ENCODE measurements at regions not wholly inside any gene's neighbourhood (a gene's known extent, or its start where the extent isn't known, plus 50 kb on each side); places are given as distances from the start of the nearest gene placed in this dataset.

DNA sequence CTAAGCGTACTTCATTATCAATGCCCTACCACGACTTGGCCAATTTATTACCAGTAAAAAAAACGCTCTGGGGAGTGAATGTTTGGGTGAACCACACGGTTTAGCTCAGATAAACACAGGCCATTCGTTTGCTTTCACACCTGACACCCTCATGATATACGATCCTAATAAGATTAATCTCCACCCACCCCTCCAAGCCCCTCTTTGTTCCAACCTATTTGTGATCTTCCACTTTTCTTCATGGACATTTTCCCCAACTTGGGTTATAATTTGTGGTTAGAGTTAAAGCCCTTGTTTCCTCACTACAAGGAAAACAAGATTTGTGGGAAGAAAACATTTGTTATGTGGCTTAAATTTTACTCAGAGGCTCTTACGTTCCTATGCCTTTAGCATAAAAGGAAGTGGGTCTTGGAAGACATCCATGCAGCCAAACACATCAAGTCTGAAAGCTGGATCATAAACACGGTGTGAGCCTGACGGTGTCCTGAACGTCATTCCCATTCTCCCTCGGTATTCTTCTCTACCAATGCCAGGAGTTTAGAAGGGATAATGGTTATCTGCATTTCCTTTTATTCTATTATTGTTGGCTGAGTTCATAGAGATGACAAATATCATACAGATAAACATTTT lies 518.9 kb downstream of the NR2F2 start:
- DNase-seq = no peak
- Mint-ChIP-seq H3K4me3 (ENCODE audit: unreplicated experiment) (no peak overlapping the region), H3K9me3 (ENCODE audit: unreplicated experiment) (no peaks in the 10 kb centered on the region), H3K27ac (ENCODE audit: unreplicated experiment) (no peak overlapping the region), H3K4me1 (ENCODE audit: low read depth, unreplicated experiment) (no peaks in the 10 kb centered on the region), H3K27me3 (ENCODE audit: unreplicated experiment) (no peaks in the 10 kb centered on the region), H3K36me3 (ENCODE audit: unreplicated experiment) (peaks cover 9% of the 10 kb centered on the region)
- TF ChIP-seq, protein P1, sequence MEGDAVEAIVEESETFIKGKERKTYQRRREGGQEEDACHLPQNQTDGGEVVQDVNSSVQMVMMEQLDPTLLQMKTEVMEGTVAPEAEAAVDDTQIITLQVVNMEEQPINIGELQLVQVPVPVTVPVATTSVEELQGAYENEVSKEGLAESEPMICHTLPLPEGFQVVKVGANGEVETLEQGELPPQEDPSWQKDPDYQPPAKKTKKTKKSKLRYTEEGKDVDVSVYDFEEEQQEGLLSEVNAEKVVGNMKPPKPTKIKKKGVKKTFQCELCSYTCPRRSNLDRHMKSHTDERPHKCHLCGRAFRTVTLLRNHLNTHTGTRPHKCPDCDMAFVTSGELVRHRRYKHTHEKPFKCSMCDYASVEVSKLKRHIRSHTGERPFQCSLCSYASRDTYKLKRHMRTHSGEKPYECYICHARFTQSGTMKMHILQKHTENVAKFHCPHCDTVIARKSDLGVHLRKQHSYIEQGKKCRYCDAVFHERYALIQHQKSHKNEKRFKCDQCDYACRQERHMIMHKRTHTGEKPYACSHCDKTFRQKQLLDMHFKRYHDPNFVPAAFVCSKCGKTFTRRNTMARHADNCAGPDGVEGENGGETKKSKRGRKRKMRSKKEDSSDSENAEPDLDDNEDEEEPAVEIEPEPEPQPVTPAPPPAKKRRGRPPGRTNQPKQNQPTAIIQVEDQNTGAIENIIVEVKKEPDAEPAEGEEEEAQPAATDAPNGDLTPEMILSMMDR (IDR thresholded peaks at IDR 0.05; ENCODE audit: partially characterized antibody, unreplicated experiment) = no peak

DNA sequence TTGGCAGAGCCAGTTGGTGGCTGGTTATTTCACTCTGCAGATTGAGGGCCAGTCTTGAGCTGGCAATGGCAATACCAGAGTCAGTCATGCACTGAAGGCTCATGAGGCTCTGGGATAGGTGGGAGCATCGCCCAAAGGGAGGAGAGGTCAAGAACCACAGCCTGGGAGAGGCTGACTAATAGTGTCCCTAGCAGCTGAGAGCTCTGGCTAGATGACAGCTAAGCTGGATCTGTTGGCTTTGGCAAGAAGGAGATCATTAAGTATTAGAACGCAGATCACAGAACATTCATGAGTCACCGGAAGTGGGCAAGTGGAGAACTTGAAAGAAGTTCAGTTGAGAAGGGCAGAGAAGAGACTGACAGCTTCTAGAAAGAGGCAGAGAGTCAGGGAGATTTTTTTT lies 521.1 kb downstream of the NR2F2 start:
- no peak for DNase-seq
- TF ChIP-seq, protein P1 (IDR thresholded peaks at IDR 0.05; ENCODE audit: partially characterized antibody, unreplicated experiment) = no peak
- no peaks in the 10 kb centered on the region for H3K9me3 Mint-ChIP-seq (ENCODE audit: unreplicated experiment)

DNA sequence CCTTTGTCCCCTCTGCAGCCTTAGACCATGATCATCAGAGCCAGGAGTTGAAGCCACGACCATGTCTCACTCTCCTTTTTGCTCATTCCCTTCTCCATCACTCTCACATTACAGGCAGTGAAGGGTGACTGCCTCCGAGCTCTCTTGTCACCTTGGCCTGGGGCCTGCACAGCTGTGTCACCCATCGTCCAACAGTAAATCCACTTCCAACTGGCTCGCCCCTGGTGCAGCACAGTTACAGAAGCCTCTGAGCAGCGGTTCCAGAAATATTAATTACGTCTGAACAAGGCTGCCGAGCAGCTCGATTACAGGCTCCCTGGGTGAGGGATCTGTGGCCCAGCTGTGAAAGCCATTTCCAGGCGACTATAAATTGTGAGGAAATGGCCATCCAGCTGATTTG lies 528.2 kb downstream of the NR2F2 start:
- no peak overlapping the region for H3K4me3 Mint-ChIP-seq (ENCODE audit: unreplicated experiment)
- H3K36me3 Mint-ChIP-seq (ENCODE audit: unreplicated experiment) = no peaks in the 10 kb centered on the region
- H3K27ac Mint-ChIP-seq (ENCODE audit: unreplicated experiment) = no peak overlapping the region
- no peak for DNase-seq
- no peaks in the 10 kb centered on the region for H3K4me1 Mint-ChIP-seq (ENCODE audit: low read depth, unreplicated experiment)
- TF ChIP-seq, protein P1 (IDR thresholded peaks at IDR 0.05; ENCODE audit: partially characterized antibody, unreplicated experiment) = no peak
- H3K27me3 Mint-ChIP-seq (ENCODE audit: unreplicated experiment) = no peaks in the 10 kb centered on the region
- H3K9me3 Mint-ChIP-seq (ENCODE audit: unreplicated experiment) = no peaks in the 10 kb centered on the region

More for the DNA sequence above, 521.1 kb downstream of the NR2F2 start:
- H3K27me3 Mint-ChIP-seq (ENCODE audit: unreplicated experiment) = no peaks in the 10 kb centered on the region
- no peak overlapping the region for H3K27ac Mint-ChIP-seq (ENCODE audit: unreplicated experiment)
- H3K36me3 Mint-ChIP-seq (ENCODE audit: unreplicated experiment) = no peaks in the 10 kb centered on the region
- no peak overlapping the region for H3K4me3 Mint-ChIP-seq (ENCODE audit: unreplicated experiment)
- no peaks in the 10 kb centered on the region for H3K4me1 Mint-ChIP-seq (ENCODE audit: low read depth, unreplicated experiment)

DNA sequence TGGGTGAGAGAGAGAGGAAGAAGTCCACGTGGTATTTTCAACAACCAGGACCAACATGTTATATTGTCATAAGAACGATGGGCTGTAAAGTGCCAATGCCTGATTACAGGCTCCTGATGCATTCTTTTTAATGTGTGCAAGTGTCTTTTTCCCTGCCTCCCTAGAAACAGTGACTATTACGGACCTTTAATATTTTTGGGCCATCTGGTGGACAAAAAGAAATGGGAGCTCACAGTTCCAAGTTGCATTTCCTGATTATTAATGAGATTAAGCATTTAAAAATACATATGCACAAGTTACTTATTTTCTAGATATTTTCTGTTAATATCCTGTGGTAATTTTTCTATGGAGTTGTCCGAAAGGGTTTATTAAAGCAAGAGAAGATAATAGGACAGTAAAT lies 530.2 kb downstream of the NR2F2 start:
- H3K27ac Mint-ChIP-seq (ENCODE audit: unreplicated experiment) = no peak overlapping the region
- no peaks in the 10 kb centered on the region for H3K36me3 Mint-ChIP-seq (ENCODE audit: unreplicated experiment)
- H3K27me3 Mint-ChIP-seq (ENCODE audit: unreplicated experiment) = no peaks in the 10 kb centered on the region
- no peaks in the 10 kb centered on the region for H3K9me3 Mint-ChIP-seq (ENCODE audit: unreplicated experiment)
- TF ChIP-seq, protein P1 (IDR thresholded peaks at IDR 0.05; ENCODE audit: partially characterized antibody, unreplicated experiment) = no peak
- no peaks in the 10 kb centered on the region for H3K4me1 Mint-ChIP-seq (ENCODE audit: low read depth, unreplicated experiment)
- no peak overlapping the region for H3K4me3 Mint-ChIP-seq (ENCODE audit: unreplicated experiment)
- DNase-seq = no peak

DNA sequence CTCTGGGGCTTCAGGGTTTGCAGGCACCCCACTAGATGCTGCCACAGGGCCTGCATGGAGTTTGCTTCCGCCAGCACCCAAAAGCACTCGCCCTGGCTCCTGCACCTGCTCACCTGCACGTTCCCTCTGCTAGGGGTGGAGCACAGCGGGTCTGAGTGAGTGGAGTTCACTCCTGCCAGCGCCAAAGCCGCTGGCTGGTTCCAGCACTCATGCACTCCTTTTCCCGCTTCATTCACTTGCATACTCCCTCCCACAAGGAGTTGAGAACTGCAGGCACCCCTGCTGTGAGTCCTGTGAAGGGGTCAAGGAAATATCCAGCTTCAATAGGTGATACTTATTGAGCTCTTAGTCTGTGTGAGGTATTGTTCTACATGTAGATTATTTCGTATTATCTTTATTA lies 537.5 kb downstream of the NR2F2 start:
- Mint-ChIP-seq H3K36me3 (ENCODE audit: unreplicated experiment) (no peaks in the 10 kb centered on the region), H3K9me3 (ENCODE audit: unreplicated experiment) (peaks cover 1% of the 10 kb centered on the region), H3K4me1 (ENCODE audit: low read depth, unreplicated experiment) (no peaks in the 10 kb centered on the region), H3K4me3 (ENCODE audit: unreplicated experiment) (no peak overlapping the region), H3K27me3 (ENCODE audit: unreplicated experiment) (peaks cover 2% of the 10 kb centered on the region), H3K27ac (ENCODE audit: unreplicated experiment) (no peak overlapping the region)
- TF ChIP-seq, protein P1 (IDR thresholded peaks at IDR 0.05; ENCODE audit: partially characterized antibody, unreplicated experiment) = no peak
- DNase-seq = no peak

All from glutamatergic neuron (in vitro differentiated cells).